Liver (tissue), 8 donors: ENCODE measurements at regions not wholly inside any gene's neighbourhood (a gene's known extent, or its start where the extent isn't known, plus 50 kb on each side); places are given as distances from the start of the nearest gene placed in this dataset.

Experiments
- DNase-seq: peaks from one replicate; pipeline ENCODE4 v3.0.0-alpha.2; 2017; ENCODE audit warnings: low spot score
- H3K27ac ChIP-seq, 2 donors: one replicate each; pipeline ENCODE4 v1.7.0; 2013; ENCODE audit warnings: inconsistent platforms in 2 of 2, low read length in 2 of 2, control low read depth in 1 of 2, low read depth in 1 of 2, mild to moderate bottlenecking in 1 of 2
- H3K27me3 ChIP-seq, 4 donors: one replicate each; pipeline versions ENCODE4 v1.6.1 to v1.7.0; 2013; ENCODE audit warnings: low read length in 3 of 4, inconsistent platforms in 1 of 4, mild to moderate bottlenecking in 1 of 4, moderate library complexity in 1 of 4; ENCODE audit not compliant: control insufficient read depth in 4 of 4, insufficient read depth in 4 of 4
- H3K36me3 ChIP-seq, 4 donors: one replicate each; pipeline versions ENCODE4 v1.6.1 to v1.7.0; 2013; ENCODE audit warnings: low read length in 3 of 4, mild to moderate bottlenecking in 3 of 4, low read depth in 1 of 4, moderate library complexity in 1 of 4; ENCODE audit not compliant: control insufficient read depth in 4 of 4, insufficient read depth in 3 of 4
- H3K4me1 ChIP-seq, 4 donors: one replicate each; pipeline versions ENCODE4 v1.6.1 to v1.7.0; 2013; ENCODE audit warnings: low read length in 3 of 4, mild to moderate bottlenecking in 3 of 4, moderate library complexity in 1 of 4; ENCODE audit not compliant: control insufficient read depth in 4 of 4, insufficient read depth in 4 of 4
- H3K4me3 ChIP-seq, 3 donors: one replicate each; pipeline versions ENCODE4 v1.6.1 to v1.7.0; 2013; ENCODE audit warnings: low read length in 3 of 3, control low read depth in 1 of 3, low read depth in 1 of 3, mild to moderate bottlenecking in 1 of 3
- H3K9ac ChIP-seq, 2 donors: one replicate each; pipeline ENCODE4 v1.7.0; 2013; ENCODE audit warnings: low read length in 2 of 2, mild to moderate bottlenecking in 2 of 2, moderate library complexity in 2 of 2, control low read depth in 1 of 2, low read depth in 1 of 2
- H3K9me3 ChIP-seq, 4 donors: one replicate each; pipeline versions ENCODE4 v1.6.1 to v1.7.0; 2013; ENCODE audit warnings: low read length in 3 of 4; ENCODE audit not compliant: control insufficient read depth in 4 of 4
- ATF3 ChIP-seq: IDR thresholded peaks from 2 replicates; pipeline ENCODE4 v1.6.1; 2016; ENCODE audit warnings: antibody characterized with exemption
- CTCF ChIP-seq: fragments of 150-350 bp; IDR thresholded peaks from 2 replicates; pipeline ENCODE4 v1.5.1; 2017; ENCODE audit warnings: improper control_type of control experiment, low read depth, low read length; ENCODE audit not compliant: missing input control
- EGR1 ChIP-seq, 2 donors: IDR thresholded peaks; 2 replicates each; pipeline ENCODE4 v1.6.1; 2016 to 2018; ENCODE audit warnings: antibody characterized with exemption in 2 of 2, low read depth in 2 of 2
- FOXA1 ChIP-seq: IDR thresholded peaks from 2 replicates; pipeline ENCODE4 v1.6.1; 2016; ENCODE audit warnings: antibody characterized with exemption
- FOXA2 ChIP-seq: IDR thresholded peaks from 2 replicates; pipeline ENCODE4 v1.6.1; 2016; ENCODE audit warnings: antibody characterized with exemption
- GABPA ChIP-seq, 2 donors: IDR thresholded peaks in 1 of 2; conservative IDR thresholded peaks in 1 of 2; 2 replicates each; pipeline ENCODE4 v1.6.1; 2016; ENCODE audit warnings: antibody characterized with exemption in 2 of 2, mild to moderate bottlenecking in 1 of 2, moderate library complexity in 1 of 2
- HNF4A ChIP-seq, 2 donors: conservative IDR thresholded peaks; 2 replicates each; pipeline ENCODE4 v1.6.1; 2016; ENCODE audit warnings: antibody characterized with exemption in 2 of 2, mild to moderate bottlenecking in 2 of 2
- HNF4G ChIP-seq: IDR thresholded peaks from 2 replicates; pipeline ENCODE4 v1.6.1; 2016; ENCODE audit warnings: antibody characterized with exemption
- JUND ChIP-seq, 2 donors: IDR thresholded peaks; 2 replicates each; pipeline ENCODE4 v1.6.1; 2016; ENCODE audit warnings: antibody characterized with exemption in 2 of 2
- MAX ChIP-seq: IDR thresholded peaks from 2 replicates; pipeline ENCODE4 v1.6.1; 2016; ENCODE audit warnings: antibody characterized with exemption
- NR2F2 ChIP-seq: IDR thresholded peaks from 2 replicates; pipeline ENCODE4 v1.6.1; 2016; ENCODE audit warnings: antibody characterized with exemption
- RAD21 ChIP-seq, 2 donors: IDR thresholded peaks; 2 replicates each; pipeline ENCODE4 v1.6.1; 2016; ENCODE audit warnings: antibody characterized with exemption in 2 of 2, mild to moderate bottlenecking in 2 of 2
- REST ChIP-seq: IDR thresholded peaks from 2 replicates; pipeline ENCODE4 v1.6.1; 2016; ENCODE audit warnings: antibody characterized with exemption, mild to moderate bottlenecking
- RXRA ChIP-seq, 2 donors: IDR thresholded peaks; 2 replicates each; pipeline ENCODE4 v1.6.1; 2017 to 2018; ENCODE audit warnings: antibody characterized with exemption in 2 of 2, mild to moderate bottlenecking in 1 of 2
- SP1 ChIP-seq: IDR thresholded peaks from 2 replicates; pipeline ENCODE4 v1.6.1; 2018; ENCODE audit warnings: antibody characterized with exemption, mild to moderate bottlenecking
- TAF1 ChIP-seq: conservative IDR thresholded peaks from 2 replicates; pipeline ENCODE4 v1.6.1; 2016; ENCODE audit warnings: antibody characterized with exemption, mild to moderate bottlenecking
- YY1 ChIP-seq: IDR thresholded peaks from 2 replicates; pipeline ENCODE4 v1.6.1; 2016; ENCODE audit warnings: antibody characterized with exemption, mild to moderate bottlenecking
- ZBTB33 ChIP-seq: IDR thresholded peaks from 2 replicates; pipeline ENCODE4 v1.6.1; 2016; ENCODE audit warnings: antibody characterized with exemption
- WGBS: extraction: QIAGEN DNeasy Blood & Tissue Kit; methylation state at CpG from one replicate; pipeline ENCODE4 v1.1.7; 2013; 5-methylcytosine and 5-hydroxymethylcytosine counted together
- donor health status: healthy.
- donor health status: healthy.
- donor health status: healthy.
- donor health status: healthy.
- donor health status: healthy.

GRCh38 chr12:125473501-125473900 lies 408.3 kb downstream of the AACS start (continued):
- TF ChIP-seq RAD21 (IDR thresholded peaks at IDR 0.05) (no peak), HNF4A (conservative IDR thresholded peaks at IDR 0.05) (no peak), JUND (IDR thresholded peaks at IDR 0.05) (no peak), TAF1 (no peak), ZBTB33 (no peak)

- no peak for DNase-seq
- Histone ChIP-seq H3K4me3 (no peak overlapping the region), H3K9me3 (peaks cover 0 to 3% (median 0%) of the 10 kb centered on the region in 4 donors), H3K9ac (no peak overlapping the region), H3K36me3 (no peaks in the 10 kb centered on the region), H3K4me1 (no peaks in the 10 kb centered on the region), H3K27me3 (no peaks in the 10 kb centered on the region), H3K27ac (no peak overlapping the region)
- WGBS, result 78% methylated on average over 4 of the region's 4 CpGs
- TF ChIP-seq RXRA (IDR thresholded peaks at IDR 0.05) (no peak), EGR1 (IDR thresholded peaks at IDR 0.05; ENCODE audit: low read depth in 2 of 2) (no peak), TAF1 (no peak), ATF3 (no peak), HNF4G (no peak), SP1 (no peak), HNF4A (conservative IDR thresholded peaks at IDR 0.05) (no peak), CTCF (no peak), JUND (IDR thresholded peaks at IDR 0.05) (no peak), REST (no peak), FOXA1 (no peak), ZBTB33 (no peak), GABPA (IDR thresholded peaks at IDR 0.05 in 1 of 2, conservative IDR thresholded peaks at IDR 0.05 in 1 of 2) (no peak), FOXA2 (no peak), RAD21 (IDR thresholded peaks at IDR 0.05) (no peak), YY1 (no peak), NR2F2 (no peak), MAX (no peak)
Observed at GRCh38 chr12:125487336-125487735, 422.1 kb downstream of the AACS start.
